K562 (cell line): ENCODE measurements at regions not wholly inside any gene's neighbourhood (a gene's known extent, or its start where the extent isn't known, plus 50 kb on each side); places are given as distances from the start of the nearest gene placed in this dataset.

Experiments used
- ATAC-seq: fragments of 200-7000 bp; cut with Tn5 transposase; 3 replicates; pipeline ENCODE4 v1.9.1; 2020; ENCODE audit warnings: moderate library complexity
- BruUV-seq: library from RNA; stranded (reverse); fragments of 400-500 nt; replicated peaks from 2 replicates; lab custom pipeline; 2021; lab: Mats Ljungman, UMichigan
- CTCF ChIA-PET: fragments of 300-600 bp; formaldehyde crosslinking; extraction: SDS; loops from one replicate; lab custom pipeline; 2021; ENCODE audit warnings: low intra/inter-chr PET ratio; lab: Yijun Ruan, JAX
- POLR2A ChIA-PET: fragments of 300-600, 350-650 bp; sonication (Branson Sonifier 250); formaldehyde crosslinking; extraction: SDS; loops from one replicate; lab custom pipeline; 2021; ENCODE audit warnings: antibody characterized with exemption, inconsistent platforms; lab: Yijun Ruan, JAX
- DNase-seq, 4 experiments: peaks; one replicate each; pipeline versions ENCODE4 v3.0.0 to v3.0.0-alpha.2; 2011 to 2018; ENCODE audit warnings: low spot score in 3 of 4, mixed read lengths in 3 of 4; ENCODE audit errors: extremely low read depth in 1 of 4
- FAIRE-seq: peaks from 2 replicates; lab custom pipeline; 2011; peaks lifted over from hg19 to GRCh38; lab: Jason Lieb, UNC
- H2AFZ ChIP-seq: 2 replicates; pipeline ENCODE4 v1.6.0; 2011; ENCODE audit warnings: low read depth, low read length, control low read depth, inconsistent platforms
- H3K27ac ChIP-seq: fragments of 200-600 bp; 3 replicates; pipeline ENCODE4 v1.8.0; 2011; ENCODE audit warnings: low read depth, mild to moderate bottlenecking, control low read depth, inconsistent platforms, low read length, moderate library complexity, mixed read lengths; ENCODE audit errors: extremely low read depth
- H3K27me3 ChIP-seq, 2 experiments: fragments of 300-600 bp in 1 of 2; 2 replicates in 1 of 2; 3 replicates in 1 of 2; pipeline versions ENCODE4 v1.6.0 to v1.8.0; 2011; ENCODE audit warnings: inconsistent platforms in 2 of 2, low read length in 2 of 2, mild to moderate bottlenecking in 1 of 2, mixed read lengths in 1 of 2, moderate library complexity in 1 of 2; ENCODE audit not compliant: control insufficient read depth in 2 of 2, insufficient read depth in 2 of 2
- H3K36me3 ChIP-seq: fragments of 300-600 bp; 3 replicates; pipeline ENCODE4 v1.8.0; 2011; ENCODE audit warnings: mild to moderate bottlenecking, low read length, inconsistent platforms; ENCODE audit not compliant: control insufficient read depth, insufficient read depth
- H3K4me1 ChIP-seq, 2 experiments: fragments of 200-600 bp in 1 of 2; replicated peaks in 1 of 2; 2 replicates in 1 of 2; 3 replicates in 1 of 2; pipeline versions ENCODE4 v1.5.1 to v1.8.0; 2011; ENCODE audit warnings: inconsistent platforms in 2 of 2, low read length in 2 of 2, mild to moderate bottlenecking in 1 of 2, mixed read lengths in 1 of 2, moderate library complexity in 1 of 2; ENCODE audit not compliant: control insufficient read depth in 2 of 2, insufficient read depth in 2 of 2
- H3K4me2 ChIP-seq: 2 replicates; pipeline ENCODE4 v1.6.1; 2011; ENCODE audit warnings: low read length, control low read depth, inconsistent platforms, mixed read lengths; ENCODE audit not compliant: insufficient read depth
- H3K4me3 ChIP-seq: fragments of 200-600 bp; sonication (generic), shearing (Covaris generic); 2 replicates; pipeline ENCODE4 v1.5.1; 2016; ENCODE audit warnings: control low read depth, inconsistent platforms
- H3K79me2 ChIP-seq: fragments of 200-600 bp; 3 replicates; pipeline ENCODE4 v1.8.0; 2011; ENCODE audit warnings: low read length, inconsistent platforms; ENCODE audit not compliant: control insufficient read depth, insufficient read depth
- H3K9ac ChIP-seq, 2 experiments: 2 replicates each; pipeline versions ENCODE4 v1.6.0 to v1.6.1; 2011; ENCODE audit warnings: low read depth in 2 of 2, low read length in 2 of 2, control low read depth in 1 of 2, inconsistent platforms in 1 of 2, mild to moderate bottlenecking in 1 of 2, mixed read lengths in 1 of 2; ENCODE audit not compliant: insufficient read depth in 1 of 2
- H3K9me1 ChIP-seq: one replicate; pipeline ENCODE4 v1.6.0; 2011; ENCODE audit warnings: inconsistent platforms, mild to moderate bottlenecking, low read length, moderate library complexity; ENCODE audit not compliant: control insufficient read depth, insufficient read depth
- H3K9me3 ChIP-seq: replicated peaks from 2 replicates; pipeline ENCODE4 v1.5.1; 2011; ENCODE audit warnings: low read depth, low read length, inconsistent platforms; ENCODE audit not compliant: control insufficient read depth, insufficient read depth
- H4K20me1 ChIP-seq: replicated peaks from 2 replicates; pipeline ENCODE4 v1.6.1; 2011; ENCODE audit warnings: low read length, inconsistent platforms, mixed read lengths; ENCODE audit not compliant: control insufficient read depth, insufficient read depth
- CBX2 ChIP-seq: fragments of 200-600 bp; sonication (generic); IDR thresholded peaks from one replicate; pipeline ENCODE4 v1.6.1; 2012; ENCODE audit warnings: mild to moderate bottlenecking, low read length, inconsistent platforms; ENCODE audit not compliant: insufficient read depth, poor library complexity, severe bottlenecking
- DEAF1 ChIP-seq: fragments of 450-650 bp; formaldehyde crosslinking; IDR thresholded peaks from 2 replicates; pipeline ENCODE4 v1.4.0; 2020; ENCODE audit warnings: mild to moderate bottlenecking, moderate library complexity
- HNRNPUL1 ChIP-seq: fragments of 200-400 bp; formaldehyde crosslinking; IDR thresholded peaks from 2 replicates; pipeline ENCODE4 v1.6.1; 2017; ENCODE audit warnings: low read length
- PHF8 ChIP-seq: fragments of 200-600 bp; sonication (generic); IDR thresholded peaks from 2 replicates; pipeline ENCODE4 v1.6.1; 2012; ENCODE audit warnings: mixed run types, mild to moderate bottlenecking, inconsistent platforms, low read length, moderate library complexity, borderline replicate concordance
- RAD21 ChIP-seq, 2 experiments: fragments of 250-450 bp in 1 of 2; fragments of 450-650 bp in 1 of 2; sonication (Bioruptor Pico) in 1 of 2; formaldehyde crosslinking in 1 of 2; IDR thresholded peaks in 1 of 2; conservative IDR thresholded peaks in 1 of 2; 2 replicates each; pipeline versions ENCODE4 v1.4.0 to v1.8.0; 2020 to 2022; ENCODE audit warnings: mild to moderate bottlenecking in 2 of 2, moderate library complexity in 1 of 2
- SMAD3 ChIP-seq: fragments of 450-650 bp; formaldehyde crosslinking; conservative IDR thresholded peaks from 2 replicates; pipeline ENCODE4 v1.4.0; 2020; ENCODE audit warnings: mild to moderate bottlenecking
- SMARCA5 ChIP-seq: fragments of 450-650 bp; IDR thresholded peaks from 2 replicates; pipeline ENCODE4 v1.6.1; 2016
- ZFPM2 ChIP-seq: fragments of 250-450 bp; sonication (Bioruptor Pico); IDR thresholded peaks from 2 replicates; pipeline ENCODE4 v1.5.1; 2022; ENCODE audit warnings: mild to moderate bottlenecking
- ZNF184 ChIP-seq: sonication (generic); formaldehyde crosslinking; IDR thresholded peaks from 2 replicates; pipeline ENCODE4 v1.5.0; 2020; ENCODE audit warnings: missing genetic modification reagents
- ZNF785 ChIP-seq: fragments of 250-450 bp; sonication (Bioruptor Pico); IDR thresholded peaks from 2 replicates; pipeline ENCODE4 v1.4.0; 2020; ENCODE audit warnings: mild to moderate bottlenecking
- WGBS: fragments of 100-300 bp; shearing (Covaris generic); methylation state at CpG from one replicate; pipeline ENCODE4 v1.1.6; 2016; ENCODE audit warnings: low coverage, mixed read lengths; ENCODE audit not compliant: insufficient coverage; ENCODE audit errors: missing lambda C conversion rate; 5-methylcytosine and 5-hydroxymethylcytosine counted together
- in situ Hi-C: fragments of 300-500 bp; cut with MboI; formaldehyde crosslinking; loops from 4 replicates; pipeline ENCODE4 v1.15.0; 2018; ENCODE audit warnings: inconsistent platforms, mixed read lengths
- intact Hi-C: fragments of 100-400 bp; cut with micrococcal nuclease; formaldehyde crosslinking; loops from 2 replicates; pipeline ENCODE4 v1.14.2; 2022

- FAIRE-seq = no peak
- BruUV-seq = no TSS peak
Measured at GRCh38 chr17:72264682-72265405, 144.0 kb downstream of the SOX9 start.

More at GRCh38 chr17:72264682-72265405, 144.0 kb downstream of the SOX9 start:
- Histone ChIP-seq H3K27me3 (no peaks in the 10 kb centered on the region), H2AFZ (no peak overlapping the region), H3K9me3 (no peaks in the 10 kb centered on the region), H3K9me1 (no peaks in the 10 kb centered on the region), H3K4me1 (no peaks in the 10 kb centered on the region), H3K9ac (no peak overlapping the region), H3K27ac (no peak overlapping the region), H3K4me2 (no peak overlapping the region), H3K4me3 (no peak overlapping the region), H3K79me2 (no peaks in the 10 kb centered on the region), H3K36me3 (no peaks in the 10 kb centered on the region), H4K20me1 (no peaks in the 10 kb centered on the region)
- TF ChIP-seq SMARCA5 (no peak), ZFPM2 (CRISPR knock-in tag) (no peak), SMAD3 (CRISPR knock-in tag) (no peak), ZNF785 (no peak), ZNF184 (no peak), PHF8 (no peak), RAD21 (CRISPR knock-in tag; conservative IDR thresholded peaks at IDR 0.05 in 1 of 2, IDR thresholded peaks at IDR 0.05 in 1 of 2) (no peak), HNRNPUL1 (no peak), DEAF1 (no peak), CBX2 (no peak)
- DNase-seq = no peak
- POLR2A ChIA-PET = no interaction called here
- intact Hi-C loops (no loop called here), in situ Hi-C loops (no loop called here)
- ATAC-seq = no peak
- WGBS = 0% methylated on average over 3 of the region's 4 CpGs
- CTCF ChIA-PET = no interaction called here
